GM21825 (cell line): ENCODE measurements at regions not wholly inside any gene's neighbourhood (a gene's known extent, or its start where the extent isn't known, plus 50 kb on each side); places are given as distances from the start of the nearest gene placed in this dataset.
"Not testable (repeated sequence)": the region's sequence is repeated elsewhere in the genome, so short reads cannot be mapped to it uniquely, and the experiment has no call there.

Source experiments
- ATAC-seq: cut with Tn5 transposase; IDR thresholded peaks from one replicate; pipeline ENCODE4 v1.9.1; 2021; ENCODE audit warnings: mild to moderate bottlenecking, moderate library complexity; ENCODE audit not compliant: unreplicated experiment

DNA sequence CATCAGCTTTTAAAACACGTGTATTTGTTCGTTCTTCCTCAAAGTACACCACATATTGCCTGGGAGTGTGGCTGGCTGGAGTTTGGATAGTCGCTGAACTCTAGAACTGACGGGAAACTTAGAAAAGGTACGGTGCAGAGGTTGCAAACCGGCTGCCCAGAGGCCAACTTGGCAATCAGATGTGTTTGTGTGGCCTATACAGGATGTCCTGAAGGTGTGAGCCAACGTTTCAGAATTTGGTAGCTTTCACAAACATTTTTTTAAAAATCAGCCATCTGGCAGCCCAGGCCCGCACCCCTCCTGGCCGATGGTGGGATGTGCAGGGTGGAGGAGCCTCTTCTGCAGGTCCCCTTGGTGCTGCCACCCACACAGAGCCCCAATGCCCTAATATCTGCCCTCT is 73.6 kb upstream of the SLC25A33 start:
- ATAC-seq: no peak

DNA sequence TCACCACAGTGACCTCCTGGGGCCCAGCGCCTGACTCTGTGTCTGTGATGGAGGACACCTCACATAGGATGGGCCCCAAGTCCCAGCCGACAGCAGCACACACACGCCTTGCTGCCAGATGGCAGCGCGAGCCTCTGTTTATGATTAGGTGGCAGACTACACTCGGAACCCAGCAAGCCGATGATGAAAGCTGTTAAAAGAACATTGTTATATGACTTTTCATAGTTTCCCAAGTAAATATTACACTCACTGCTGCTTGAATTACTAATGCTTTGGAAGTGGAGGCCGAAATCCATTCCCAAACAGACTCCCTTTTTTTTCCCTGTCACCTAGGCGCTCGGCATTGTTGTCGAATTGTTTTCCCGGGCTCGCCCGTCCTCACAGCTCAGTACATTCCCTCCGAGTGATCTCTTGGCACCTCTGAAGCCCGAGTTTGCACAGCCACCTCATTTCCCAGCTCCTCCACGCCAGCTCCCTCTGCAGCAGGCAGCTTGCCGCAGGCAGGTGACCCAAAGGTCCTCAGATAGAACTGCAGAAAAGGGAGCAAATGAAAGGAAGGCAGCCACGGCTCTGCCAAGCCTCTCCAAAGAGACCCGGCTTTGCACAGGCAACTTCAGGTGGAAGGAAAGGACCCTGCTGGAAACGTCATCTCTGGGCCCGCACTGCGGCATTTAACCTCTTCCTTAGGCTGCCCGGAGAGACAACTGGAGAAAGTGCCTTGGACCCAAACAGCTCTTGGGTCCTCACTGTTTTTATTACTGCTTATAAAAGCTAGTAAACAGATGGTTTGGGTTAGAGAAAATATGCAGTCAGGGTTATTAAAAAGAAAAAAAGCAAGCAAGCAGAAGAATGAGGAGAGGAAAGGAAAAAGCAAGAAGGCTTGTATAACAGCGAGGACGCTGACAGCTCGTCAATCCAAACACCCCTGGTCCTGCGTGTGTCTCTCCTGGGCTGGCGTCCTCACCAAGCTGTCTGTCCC is 72.2 kb upstream of the SLC25A33 start:
- no peak for ATAC-seq

DNA sequence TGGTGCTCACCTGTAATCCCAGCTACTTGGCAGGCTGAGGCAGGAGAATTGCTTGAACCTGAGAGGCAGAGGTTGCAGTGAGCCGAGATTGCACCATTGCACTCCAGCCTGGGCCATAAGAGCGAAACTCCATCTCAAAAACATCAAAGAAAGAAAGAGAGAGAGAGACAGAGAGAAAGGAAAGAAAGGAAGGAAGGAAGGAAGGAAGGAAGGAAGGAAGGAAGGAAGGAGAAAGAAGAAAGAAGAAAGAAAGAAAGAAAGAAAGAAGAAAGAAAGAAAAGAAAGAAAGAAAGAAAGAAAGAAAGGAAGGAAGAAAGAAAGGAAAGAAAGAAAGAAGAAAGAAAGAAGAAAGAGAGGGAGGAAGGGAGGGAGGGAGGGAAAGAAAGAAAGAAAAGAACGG is 69.4 kb upstream of the SLC25A33 start:
- not testable (repeated sequence) for ATAC-seq

DNA sequence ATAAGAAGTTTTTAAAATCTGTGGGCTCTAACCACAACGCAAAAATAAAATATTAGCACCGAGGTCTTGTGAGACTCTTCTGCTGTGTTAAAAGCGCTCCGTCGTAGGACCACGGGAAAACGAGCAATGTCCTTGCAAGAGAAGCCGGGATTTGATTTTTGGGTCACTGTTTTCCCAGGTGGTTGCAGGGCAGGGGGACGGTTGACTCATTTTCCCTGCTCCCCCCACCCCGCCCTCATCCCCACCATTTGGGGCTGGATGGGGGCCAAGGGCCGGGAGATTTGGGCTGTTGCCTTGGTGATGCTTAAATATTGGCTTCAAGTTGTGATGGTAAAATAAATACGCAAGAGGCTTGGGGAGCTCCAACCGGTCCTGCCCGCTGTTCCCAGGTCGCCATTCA is 67.6 kb upstream of the SLC25A33 start:
- ATAC-seq: no peak

DNA sequence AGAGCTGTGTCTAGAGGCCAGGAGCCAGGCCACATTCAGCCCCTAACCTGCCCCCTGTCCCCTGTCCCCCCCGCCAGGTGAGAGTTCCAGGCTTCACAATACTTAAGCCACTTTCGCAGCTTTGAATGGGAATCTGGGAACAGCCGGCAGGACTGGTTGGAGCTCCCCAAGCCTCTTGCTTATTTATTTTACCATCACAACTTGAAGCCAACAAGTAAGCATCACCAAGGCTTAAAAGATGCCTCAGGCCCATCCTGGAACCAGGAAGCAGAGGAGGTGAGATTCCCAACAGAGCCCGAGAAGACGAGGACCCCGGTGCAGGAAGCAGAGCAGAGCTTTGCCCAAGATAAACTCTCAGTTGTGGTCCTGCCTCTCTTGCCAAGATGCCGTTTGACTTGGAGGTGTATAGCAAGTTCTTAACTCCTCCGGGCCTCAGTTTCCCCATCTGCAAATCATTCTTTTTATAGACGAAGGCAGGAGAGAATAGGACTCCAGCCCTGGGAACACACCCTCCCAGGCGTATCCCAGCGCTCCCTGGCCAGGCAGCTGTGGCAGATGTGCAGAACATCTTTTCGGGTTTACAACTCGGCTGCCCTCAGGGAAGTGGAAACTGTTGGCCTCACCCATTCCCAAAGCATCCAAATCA is 66.8 kb upstream of the SLC25A33 start:
- ATAC-seq: no peak

DNA sequence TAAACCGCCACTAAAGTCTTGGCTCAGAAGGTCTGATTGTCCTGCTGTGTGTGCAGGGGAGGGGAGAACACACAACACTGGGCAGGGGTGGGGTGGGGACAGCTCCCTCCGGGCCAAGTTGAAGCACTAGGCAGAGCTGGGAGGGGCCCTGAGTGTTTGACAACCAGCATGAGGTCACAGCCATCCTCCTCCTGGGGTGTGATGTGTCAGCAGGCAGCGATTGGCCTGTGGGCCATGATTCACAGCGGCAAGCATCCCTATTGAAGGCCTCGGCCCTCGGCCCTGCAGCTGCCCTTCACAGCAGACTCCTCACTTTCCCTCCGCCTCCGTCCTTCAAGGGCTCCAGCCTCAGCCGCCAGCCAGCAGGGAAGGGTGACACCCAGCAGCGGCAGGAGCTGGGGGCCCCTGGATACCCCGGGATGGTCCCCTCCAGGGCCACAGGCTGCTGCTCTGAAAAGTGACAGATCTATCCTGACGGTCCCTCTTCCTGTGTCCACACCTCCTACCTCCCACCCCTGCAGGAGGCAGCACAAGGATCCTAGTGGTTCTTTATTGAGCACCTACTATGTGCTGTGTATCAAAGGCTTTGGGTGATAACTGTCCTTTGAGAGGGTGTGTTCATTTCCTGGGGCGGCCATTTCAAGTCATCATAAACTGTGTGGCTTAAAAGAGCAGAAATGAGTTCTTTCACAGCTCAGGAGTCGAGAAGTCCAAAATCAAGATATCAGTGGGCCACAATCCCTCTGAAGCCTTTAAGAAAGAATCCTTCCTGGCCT is 66.0 kb upstream of the SLC25A33 start:
- ATAC-seq: no peak

DNA sequence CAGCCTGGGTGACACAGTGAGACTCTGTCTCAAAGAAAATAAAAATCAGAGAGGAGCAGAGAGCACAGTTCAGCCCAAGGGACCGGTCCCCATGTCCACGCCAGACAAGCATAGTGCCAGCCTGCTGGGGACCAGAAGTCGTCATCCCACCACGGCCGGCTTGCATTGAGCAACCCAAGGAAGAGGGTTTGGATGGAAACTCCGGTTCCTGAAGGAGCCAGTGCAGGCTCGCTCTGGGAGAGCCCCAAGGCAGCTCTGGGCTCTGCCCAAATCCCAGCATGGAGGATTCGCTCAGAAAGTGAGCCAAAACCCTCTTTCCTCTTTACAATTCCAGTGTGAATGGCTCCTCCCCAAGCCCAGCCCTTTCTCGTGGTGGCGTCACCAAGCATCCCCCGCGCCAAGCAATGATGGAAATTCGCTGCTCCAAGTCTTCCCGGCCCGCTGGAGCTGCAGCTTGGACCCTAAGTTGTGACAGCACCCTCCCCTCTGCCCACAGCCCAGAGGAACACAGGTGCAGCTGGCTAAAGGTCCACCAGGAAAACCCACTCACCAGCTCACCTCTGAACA is 64.1 kb upstream of the SLC25A33 start:
- ATAC-seq: no peak

DNA sequence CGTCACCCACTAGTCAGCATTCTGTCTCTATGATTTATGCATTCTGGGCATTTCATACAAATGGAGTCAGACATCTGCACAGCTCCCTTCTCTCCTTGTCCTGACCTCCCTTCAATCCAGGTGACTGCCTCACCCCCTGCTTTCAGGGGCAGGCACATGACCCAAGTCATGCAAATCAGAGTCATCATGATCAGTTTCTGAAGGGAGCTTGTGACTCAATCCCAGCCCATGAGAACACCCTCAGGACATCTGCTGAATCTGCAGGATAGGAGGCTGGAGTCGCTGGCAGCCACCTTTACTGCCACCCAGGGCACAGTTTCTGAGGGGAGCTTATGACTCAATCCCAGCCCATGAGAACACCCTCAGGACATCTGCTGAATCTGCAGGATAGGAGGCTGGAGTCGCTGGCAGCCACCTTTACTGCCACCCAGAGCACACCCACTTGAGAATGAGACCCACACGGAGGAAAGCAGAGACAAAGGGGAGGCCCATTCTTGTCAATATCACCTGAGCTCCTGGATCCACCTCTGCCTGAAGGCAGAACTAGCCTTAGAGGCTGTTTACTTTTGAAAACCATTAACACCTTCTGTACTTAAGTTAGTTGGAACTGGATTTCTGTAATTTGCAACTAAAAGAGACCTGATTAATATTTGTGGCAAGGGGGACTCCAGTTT is 62.3 kb upstream of the SLC25A33 start:
- no peak for ATAC-seq

DNA sequence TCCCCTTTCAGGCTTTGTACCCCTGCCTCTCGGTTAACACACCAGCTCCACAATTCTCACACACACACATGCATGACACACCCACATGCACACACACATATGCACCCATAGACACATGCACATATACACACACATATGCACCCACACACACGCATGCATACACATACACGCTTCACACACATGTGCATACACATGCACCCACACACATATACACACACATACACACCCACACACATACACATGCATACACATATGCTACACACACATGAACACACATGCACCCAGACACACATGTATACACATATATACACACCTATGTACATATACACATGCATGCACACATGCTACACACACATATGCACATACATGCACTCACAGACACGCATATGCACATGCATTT is 61.7 kb upstream of the SLC25A33 start:
- no peak for ATAC-seq

DNA sequence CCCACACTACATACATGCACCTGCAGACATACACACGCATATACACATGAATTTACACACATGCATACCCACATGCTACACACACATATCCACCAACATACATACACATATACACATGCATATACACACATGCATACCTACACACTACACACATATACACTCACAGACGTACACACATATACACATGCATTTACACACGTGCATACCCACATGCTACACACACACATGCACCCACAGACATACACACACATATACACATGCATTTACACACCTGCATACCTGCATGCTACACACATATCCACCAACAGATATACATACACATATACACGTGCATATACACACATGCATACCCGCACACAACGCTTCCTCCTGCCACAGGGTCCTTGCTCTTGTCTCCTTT is 61.2 kb upstream of the SLC25A33 start:
- ATAC-seq: no peak

DNA sequence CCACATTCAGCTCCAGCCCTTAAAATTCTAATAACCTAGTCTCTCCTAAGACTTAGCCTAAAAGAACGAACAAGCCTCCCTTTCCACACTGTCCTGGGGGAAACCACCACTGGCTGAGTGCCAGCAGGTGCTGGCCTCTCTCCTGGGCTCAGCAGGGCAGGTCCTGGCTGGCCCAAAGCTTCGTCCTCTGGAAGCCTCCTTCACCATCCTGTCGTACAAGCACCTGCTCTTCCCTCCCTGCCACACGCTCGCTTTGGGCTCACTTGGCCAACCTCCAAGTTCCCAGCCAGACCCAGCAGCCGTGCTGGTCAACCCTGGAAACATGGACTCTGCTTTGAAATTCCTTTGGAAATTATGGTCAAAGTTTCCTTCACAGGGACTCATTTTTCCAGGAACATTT is 58.2 kb upstream of the SLC25A33 start:
- ATAC-seq: no peak

DNA sequence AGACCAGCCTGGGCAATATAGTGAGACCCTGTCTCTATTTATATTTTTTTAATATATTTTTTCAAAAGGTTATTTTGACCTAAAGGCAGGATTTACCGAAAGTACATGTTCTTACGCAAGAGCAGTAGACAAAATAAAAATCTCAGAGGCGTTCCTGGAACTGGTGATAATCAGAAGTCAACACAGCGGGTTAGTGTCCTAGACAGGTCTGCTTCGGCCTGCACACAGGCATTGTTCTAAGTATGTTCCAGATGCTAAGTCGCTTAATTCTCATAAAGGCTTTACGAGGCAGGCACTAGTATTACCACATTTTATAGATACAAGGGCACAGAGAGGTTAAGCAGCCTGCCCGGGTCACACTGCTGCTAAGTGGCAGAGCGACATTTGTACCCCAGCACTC is 56.9 kb upstream of the SLC25A33 start:
- no peak for ATAC-seq

DNA sequence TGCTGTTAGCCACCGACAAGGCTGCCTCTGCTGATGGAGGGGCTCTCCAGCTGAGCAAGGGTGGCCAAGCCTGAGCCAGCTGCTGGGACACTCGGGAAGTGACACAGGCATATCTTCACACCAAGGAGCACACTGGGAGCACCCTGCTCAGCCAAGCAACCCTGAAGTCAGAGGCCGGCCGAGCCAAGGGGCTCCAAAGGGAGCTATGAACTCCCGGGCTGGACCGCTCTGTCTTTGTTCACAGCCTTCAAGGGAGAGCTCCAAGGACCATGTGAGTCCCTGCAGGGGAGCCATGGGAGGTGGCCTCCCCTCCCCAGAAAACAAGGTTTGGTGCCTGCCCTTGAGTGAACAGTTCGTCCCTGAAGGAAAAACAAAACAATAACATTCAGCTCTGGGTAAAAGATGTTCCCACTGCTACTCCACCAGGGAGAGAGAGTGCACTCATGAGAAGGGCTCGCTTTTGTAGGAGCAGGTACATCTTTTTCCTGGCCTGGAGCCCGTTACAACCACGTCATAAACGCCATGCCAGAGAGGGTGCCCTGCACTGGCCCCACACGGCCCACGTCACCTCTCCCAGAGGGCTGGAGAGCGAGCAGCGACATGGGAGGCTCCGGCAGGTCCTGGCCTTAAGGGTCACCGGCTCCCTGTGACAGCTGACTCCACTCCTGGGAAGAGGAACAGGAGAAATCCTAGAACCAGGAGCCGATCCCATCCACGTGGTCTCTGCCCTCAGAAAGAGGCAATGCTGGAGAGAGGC is 56.3 kb upstream of the SLC25A33 start:
- no peak for ATAC-seq

DNA sequence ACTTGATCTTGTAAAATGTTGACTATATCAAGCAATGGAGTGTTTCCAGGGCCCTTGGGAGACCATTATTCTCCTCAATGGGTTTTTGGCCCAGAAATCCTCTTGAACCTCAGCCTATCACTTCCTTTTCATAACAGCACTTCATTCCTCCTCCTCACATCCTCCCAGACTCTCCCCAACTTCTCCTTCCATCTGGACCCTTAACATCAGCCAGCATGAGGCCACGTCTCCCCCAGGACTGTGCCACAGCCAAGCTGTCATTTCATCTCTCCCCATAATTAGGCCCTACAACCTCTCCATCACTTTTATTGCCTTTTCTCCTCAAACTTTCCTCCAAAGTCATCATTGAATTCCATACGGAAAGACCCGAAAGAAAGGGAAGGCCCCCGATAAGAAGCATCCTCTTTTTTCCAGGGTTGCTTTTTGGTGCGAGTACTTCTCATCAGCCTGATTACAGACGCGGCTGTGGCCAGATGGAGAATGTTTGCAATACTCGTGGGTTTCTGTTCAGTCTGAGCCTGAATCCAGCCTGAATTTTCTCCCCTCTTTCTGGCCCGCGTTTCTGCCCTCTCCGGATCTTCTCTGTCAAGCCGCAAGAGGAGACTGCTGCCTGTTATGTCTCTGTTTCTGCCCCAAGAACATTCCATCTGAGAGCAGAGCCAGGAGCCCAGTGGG is 52.7 kb upstream of the SLC25A33 start:
- ATAC-seq: no peak
